A549 (cell line): ENCODE measurements at regions not wholly inside any gene's neighbourhood (a gene's known extent, or its start where the extent isn't known, plus 50 kb on each side); places are given as distances from the start of the nearest gene placed in this dataset.

Experiments
- ATAC-seq, 2 experiments: fragments of 200-7000 bp in 1 of 2; fragments of >200 bp in 1 of 2; cut with Nextera tagmentation in 1 of 2; cut with Tn5 transposase in 1 of 2; 3 replicates each; pipeline versions ENCODE4 v1.8.0 to v1.9.1; 2018 to 2020; ENCODE audit warnings: mild to moderate bottlenecking in 1 of 2, moderate library complexity in 1 of 2
- CTCF ChIA-PET: fragments of 300-600 bp; sonication (Branson Sonifier 250); formaldehyde crosslinking; extraction: SDS; loops from one replicate; lab custom pipeline; 2021; ENCODE audit warnings: antibody characterized with exemption, inconsistent platforms; lab: Yijun Ruan, JAX
- POLR2A ChIA-PET: fragments of 350-600 bp; formaldehyde crosslinking; extraction: SDS; loops from one replicate; lab custom pipeline; 2021; ENCODE audit warnings: antibody characterized with exemption, inconsistent platforms; lab: Yijun Ruan, JAX
- DNase-seq, 2 experiments: peaks; one replicate each; pipeline versions ENCODE4 v3.0.0 to v3.0.0-alpha.2; 2011 to 2016; ENCODE audit warnings: low read depth in 1 of 2, low spot score in 1 of 2
- FAIRE-seq: peaks from 2 replicates; lab custom pipeline; 2011; peaks lifted over from hg19 to GRCh38; lab: Jason Lieb, UNC
- H3K27ac ChIP-seq, 2 experiments: fragments of >200 bp; sonication (Bioruptor Twin); formaldehyde crosslinking; 3 replicates each; pipeline ENCODE4 v1.5.1; 2016 to 2017
- H3K4me1 ChIP-seq: fragments of >200 bp; sonication (Bioruptor Twin); formaldehyde crosslinking; 3 replicates; pipeline ENCODE4 v1.6.1; 2016
- H3K4me2 ChIP-seq: fragments of >200 bp; sonication (Bioruptor Twin); formaldehyde crosslinking; 3 replicates; pipeline ENCODE4 v1.6.1; 2016
- H3K4me3 ChIP-seq: fragments of >200 bp; sonication (Bioruptor Twin); formaldehyde crosslinking; 3 replicates; pipeline ENCODE4 v1.5.1; 2016
- H3K9me3 ChIP-seq: fragments of >200 bp; sonication (Bioruptor Twin); formaldehyde crosslinking; 3 replicates; pipeline ENCODE4 v1.6.1; 2016
- ATOH8 ChIP-seq: fragments of 250-450 bp; sonication (Bioruptor Pico); IDR thresholded peaks from 2 replicates; pipeline ENCODE4 v1.5.0; 2020; ENCODE audit warnings: low read depth, mild to moderate bottlenecking, moderate library complexity
- CBX2 ChIP-seq: fragments of 200-600 bp; sonication (generic); IDR thresholded peaks from 2 replicates; pipeline ENCODE4 v1.6.1; 2016; ENCODE audit warnings: low read depth, mild to moderate bottlenecking, borderline replicate concordance
- CEBPB ChIP-seq, 2 experiments: fragments of >200 bp in 1 of 2; sonication (Bioruptor Twin) in 1 of 2; formaldehyde crosslinking in 1 of 2; IDR thresholded peaks; 2 replicates each; pipeline ENCODE4 v1.6.1; 2012 to 2016
- CHD2 ChIP-seq: fragments of 150-350 bp; IDR thresholded peaks from 2 replicates; pipeline ENCODE4 v1.6.1; 2014; ENCODE audit warnings: low read length; ENCODE audit not compliant: partially characterized antibody
- CHD4 ChIP-seq: fragments of 200-600 bp; sonication (generic); IDR thresholded peaks from 2 replicates; pipeline ENCODE4 v1.6.1; 2016; ENCODE audit warnings: antibody characterized with exemption, mild to moderate bottlenecking, borderline replicate concordance
- CTCF ChIP-seq: fragments of >200 bp; sonication (Bioruptor Twin); formaldehyde crosslinking; IDR thresholded peaks from 3 replicates; pipeline ENCODE4 v1.5.1; 2016
- E2F6 ChIP-seq: IDR thresholded peaks from 2 replicates; pipeline ENCODE4 v1.6.1; 2012; ENCODE audit warnings: low read depth, borderline replicate concordance
- EHF ChIP-seq: fragments of 250-450 bp; sonication (Bioruptor Pico); IDR thresholded peaks from 2 replicates; pipeline ENCODE4 v1.5.0; 2020; ENCODE audit warnings: mild to moderate bottlenecking
- EHMT2 ChIP-seq: fragments of 200-600 bp; sonication (generic); IDR thresholded peaks from 2 replicates; pipeline ENCODE4 v1.6.1; 2016; ENCODE audit warnings: antibody characterized with exemption, low read depth, mild to moderate bottlenecking, moderate library complexity
- EP300 ChIP-seq, 2 experiments: fragments of >200 bp; sonication (Bioruptor Twin); formaldehyde crosslinking; IDR thresholded peaks; 2 replicates in 1 of 2; 3 replicates in 1 of 2; pipeline ENCODE4 v1.6.1; 2016 to 2017
- ESRRA ChIP-seq: fragments of 150-350 bp; IDR thresholded peaks from 2 replicates; pipeline ENCODE4 v1.6.1; 2014; ENCODE audit warnings: mild to moderate bottlenecking, low read length, borderline replicate concordance
- FOSB ChIP-seq: fragments of 250-450 bp; sonication (Bioruptor Pico); IDR thresholded peaks from 2 replicates; pipeline ENCODE4 v1.5.0; 2020; ENCODE audit warnings: mild to moderate bottlenecking, moderate library complexity
- HOXB13 ChIP-seq: fragments of 250-450 bp; sonication (Bioruptor Pico); IDR thresholded peaks from 2 replicates; pipeline ENCODE4 v1.5.0; 2020; ENCODE audit warnings: low read depth, mild to moderate bottlenecking, moderate library complexity
- HOXB5 ChIP-seq: fragments of 250-450 bp; sonication (Bioruptor Pico); IDR thresholded peaks from 2 replicates; pipeline ENCODE4 v1.5.0; 2020; ENCODE audit warnings: mild to moderate bottlenecking, moderate library complexity
- JUNB ChIP-seq: fragments of >200 bp; sonication (Bioruptor Twin); formaldehyde crosslinking; IDR thresholded peaks from 2 replicates; pipeline ENCODE4 v1.6.1; 2016
- KDM1A ChIP-seq: fragments of 200-600 bp; sonication (generic); IDR thresholded peaks from 2 replicates; pipeline ENCODE4 v1.6.1; 2016; ENCODE audit warnings: low read depth, mild to moderate bottlenecking
- MYC ChIP-seq: IDR thresholded peaks from 2 replicates; pipeline ENCODE4 v1.6.1; 2012; ENCODE audit warnings: mild to moderate bottlenecking, inconsistent platforms, low read length, improper control_type of control experiment, borderline replicate concordance
- NPAS2 ChIP-seq: fragments of 250-450 bp; sonication (Bioruptor Pico); IDR thresholded peaks from 2 replicates; pipeline ENCODE4 v1.8.0; 2022; ENCODE audit warnings: mild to moderate bottlenecking, moderate library complexity, borderline replicate concordance
- PHF8 ChIP-seq: fragments of 200-600 bp; sonication (generic); IDR thresholded peaks from 2 replicates; pipeline ENCODE4 v1.6.1; 2016; ENCODE audit warnings: low read depth, mild to moderate bottlenecking, antibody characterized with exemption, moderate library complexity, borderline replicate concordance
- POLR2AphosphoS2 ChIP-seq: conservative IDR thresholded peaks from 2 replicates; pipeline ENCODE4 v1.6.1; 2012; ENCODE audit warnings: low read length, improper control_type of control experiment, inconsistent platforms
- RNF2 ChIP-seq: fragments of 200-600 bp; sonication (generic); IDR thresholded peaks from 2 replicates; pipeline ENCODE4 v1.6.1; 2016; ENCODE audit warnings: low read depth, mild to moderate bottlenecking, antibody characterized with exemption, moderate library complexity, borderline replicate concordance
- SMC3 ChIP-seq: fragments of >200 bp; sonication (Bioruptor Twin); formaldehyde crosslinking; IDR thresholded peaks from 3 replicates; pipeline ENCODE4 v1.6.1; 2018; ENCODE audit warnings: inconsistent platforms
- USF2 ChIP-seq: fragments of 450-650 bp; IDR thresholded peaks from 2 replicates; pipeline ENCODE4 v1.6.1; 2014; ENCODE audit warnings: antibody characterized with exemption
- ZFP36 ChIP-seq: fragments of 450-650 bp; IDR thresholded peaks from 2 replicates; pipeline ENCODE4 v1.6.1; 2014; ENCODE audit warnings: borderline replicate concordance; ENCODE audit not compliant: partially characterized antibody
- ZNF302 ChIP-seq: fragments of 250-450 bp; sonication (Bioruptor Pico); IDR thresholded peaks from 2 replicates; pipeline ENCODE4 v1.9.0; 2021; ENCODE audit warnings: inconsistent platforms, mild to moderate bottlenecking, moderate library complexity
- WGBS: methylation state at CpG from one replicate; pipeline ENCODE4 v1.1.6; 2017; ENCODE audit errors: missing lambda C conversion rate; 5-methylcytosine and 5-hydroxymethylcytosine counted together
- TF ChIP-seq, protein P1 (sequence below): fragments of 200-600 bp; sonication (generic); IDR thresholded peaks from 2 replicates; pipeline ENCODE4 v1.6.1; 2016; ENCODE audit warnings: antibody characterized with exemption, mild to moderate bottlenecking, moderate library complexity

DNA sequence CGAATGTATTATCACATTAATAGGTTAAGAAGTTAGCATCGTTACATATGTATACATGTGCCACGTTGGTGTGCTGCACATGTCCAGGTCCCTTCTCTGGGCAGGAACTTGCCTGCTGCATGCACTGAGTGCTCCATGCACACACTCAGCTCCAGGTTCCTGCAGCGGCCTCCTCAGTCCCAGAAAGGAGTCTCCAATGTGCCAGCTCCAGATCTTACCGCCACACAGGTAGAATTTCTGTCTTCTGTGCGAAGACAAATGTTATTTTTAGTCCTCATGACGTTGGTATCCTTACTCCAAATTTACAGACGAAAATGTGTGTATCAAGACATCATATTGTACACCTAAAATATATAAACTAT is 127.1 kb downstream of the GALR1 start:
- CTCF ChIA-PET: no interaction called here
- no peak for DNase-seq
- no peak overlapping the region for H3K27ac ChIP-seq
- no peaks in the 10 kb centered on the region for H3K4me1 ChIP-seq
- no peak for ATAC-seq
- H3K9me3 ChIP-seq: no peaks in the 10 kb centered on the region
- POLR2A ChIA-PET: no interaction called here
- no peak for TF ChIP-seq ESRRA
- no peak for TF ChIP-seq HOXB13 (CRISPR knock-in tag)
- TF ChIP-seq USF2: no peak
- no peak for TF ChIP-seq EHF
- no peak for TF ChIP-seq NPAS2
- no peak for TF ChIP-seq CEBPB (IDR thresholded peaks at IDR 0.05)
- no peak for TF ChIP-seq CHD4
- TF ChIP-seq CBX2: no peak
- TF ChIP-seq CTCF: no peak
- no peak for TF ChIP-seq ZFP36
- TF ChIP-seq FOSB (CRISPR knock-in tag): no peak
- TF ChIP-seq E2F6: no peak
- no peak for TF ChIP-seq JUNB
- TF ChIP-seq, protein P1, sequence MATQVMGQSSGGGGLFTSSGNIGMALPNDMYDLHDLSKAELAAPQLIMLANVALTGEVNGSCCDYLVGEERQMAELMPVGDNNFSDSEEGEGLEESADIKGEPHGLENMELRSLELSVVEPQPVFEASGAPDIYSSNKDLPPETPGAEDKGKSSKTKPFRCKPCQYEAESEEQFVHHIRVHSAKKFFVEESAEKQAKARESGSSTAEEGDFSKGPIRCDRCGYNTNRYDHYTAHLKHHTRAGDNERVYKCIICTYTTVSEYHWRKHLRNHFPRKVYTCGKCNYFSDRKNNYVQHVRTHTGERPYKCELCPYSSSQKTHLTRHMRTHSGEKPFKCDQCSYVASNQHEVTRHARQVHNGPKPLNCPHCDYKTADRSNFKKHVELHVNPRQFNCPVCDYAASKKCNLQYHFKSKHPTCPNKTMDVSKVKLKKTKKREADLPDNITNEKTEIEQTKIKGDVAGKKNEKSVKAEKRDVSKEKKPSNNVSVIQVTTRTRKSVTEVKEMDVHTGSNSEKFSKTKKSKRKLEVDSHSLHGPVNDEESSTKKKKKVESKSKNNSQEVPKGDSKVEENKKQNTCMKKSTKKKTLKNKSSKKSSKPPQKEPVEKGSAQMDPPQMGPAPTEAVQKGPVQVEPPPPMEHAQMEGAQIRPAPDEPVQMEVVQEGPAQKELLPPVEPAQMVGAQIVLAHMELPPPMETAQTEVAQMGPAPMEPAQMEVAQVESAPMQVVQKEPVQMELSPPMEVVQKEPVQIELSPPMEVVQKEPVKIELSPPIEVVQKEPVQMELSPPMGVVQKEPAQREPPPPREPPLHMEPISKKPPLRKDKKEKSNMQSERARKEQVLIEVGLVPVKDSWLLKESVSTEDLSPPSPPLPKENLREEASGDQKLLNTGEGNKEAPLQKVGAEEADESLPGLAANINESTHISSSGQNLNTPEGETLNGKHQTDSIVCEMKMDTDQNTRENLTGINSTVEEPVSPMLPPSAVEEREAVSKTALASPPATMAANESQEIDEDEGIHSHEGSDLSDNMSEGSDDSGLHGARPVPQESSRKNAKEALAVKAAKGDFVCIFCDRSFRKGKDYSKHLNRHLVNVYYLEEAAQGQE: no peak
- no peak for TF ChIP-seq RNF2
- TF ChIP-seq SMC3: no peak
- TF ChIP-seq EP300 (IDR thresholded peaks at IDR 0.05): no peak
- TF ChIP-seq KDM1A: no peak
- no peak for TF ChIP-seq PHF8
- TF ChIP-seq EHMT2: no peak
- TF ChIP-seq, all 56 proteins: peak for 0
- FAIRE-seq: no peak
- no peak overlapping the region for H3K4me3 ChIP-seq
- WGBS: 10% methylated on average over 8 of the region's 8 CpGs
- no peak overlapping the region for H3K4me2 ChIP-seq

GRCh38 chr18:77377813-77378212 is 128.2 kb downstream of the GALR1 start:
- ChIA-PET CTCF (no interaction called here), POLR2A (no interaction called here)
- Histone ChIP-seq H3K4me3 (no peak overlapping the region), H3K27ac (no peak overlapping the region), H3K4me1 (no peaks in the 10 kb centered on the region), H3K4me2 (no peak overlapping the region), H3K9me3 (no peaks in the 10 kb centered on the region)
- TF ChIP-seq SMC3: no peak
- no peak for TF ChIP-seq CHD2
- no peak for TF ChIP-seq HOXB13 (CRISPR knock-in tag)
- TF ChIP-seq POLR2AphosphoS2: no peak
- TF ChIP-seq HOXB5: no peak
- TF ChIP-seq ATOH8 (CRISPR knock-in tag): no peak
- TF ChIP-seq MYC: no peak
- no peak for TF ChIP-seq ZNF302 (CRISPR knock-in tag)
- 46% methylated on average over 4 of the region's 6 CpGs for WGBS
- DNase-seq (no peak), FAIRE-seq (no peak), ATAC-seq (no peak)
